HG02759 (cell line): ENCODE measurements at regions not wholly inside any gene's neighbourhood (a gene's known extent, or its start where the extent isn't known, plus 50 kb on each side); places are given as distances from the start of the nearest gene placed in this dataset.

Source experiments
- ATAC-seq: cut with Tn5 transposase; IDR thresholded peaks from one replicate; pipeline ENCODE4 v1.9.1; 2021; ENCODE audit warnings: mild to moderate bottlenecking, moderate library complexity; ENCODE audit not compliant: unreplicated experiment

DNA sequence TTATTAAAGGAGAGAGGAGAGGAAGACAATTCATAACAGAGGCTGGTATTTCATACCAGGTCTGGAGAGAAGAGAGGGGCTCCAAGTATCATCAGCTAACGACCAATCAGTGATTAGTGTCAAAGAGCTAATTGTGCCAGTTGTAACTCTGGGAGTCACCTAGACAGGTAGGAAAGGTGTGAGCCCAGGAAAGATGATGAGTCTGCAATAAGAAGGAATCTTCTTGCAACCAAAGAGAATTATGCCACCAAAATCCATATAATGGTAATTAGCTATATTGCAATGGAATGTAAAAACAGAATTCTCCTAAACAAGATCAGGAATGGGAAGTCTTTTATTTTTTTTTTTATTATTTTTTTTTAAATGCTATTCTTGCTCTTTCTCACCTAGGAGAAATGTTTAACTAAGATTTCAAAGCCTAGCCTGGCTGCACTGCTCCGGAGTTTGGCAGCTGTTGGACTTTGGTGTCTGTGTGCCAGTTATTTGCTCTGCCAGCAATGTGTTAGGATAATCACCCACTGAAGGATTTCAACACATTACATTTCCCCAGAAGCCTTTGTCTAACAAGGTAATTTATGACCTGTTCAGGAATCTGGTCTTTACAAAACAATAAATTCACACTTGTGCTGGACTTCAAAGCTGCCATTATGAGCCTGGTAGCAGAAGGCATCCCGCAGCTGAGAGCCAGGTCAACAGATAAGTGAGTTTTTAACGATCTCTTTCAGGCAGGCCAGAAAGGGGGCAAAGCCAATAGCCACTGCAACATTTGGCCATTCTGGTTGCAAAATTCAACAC is 89.4 kb downstream of the FOXB1 start:
- no peak for ATAC-seq

DNA sequence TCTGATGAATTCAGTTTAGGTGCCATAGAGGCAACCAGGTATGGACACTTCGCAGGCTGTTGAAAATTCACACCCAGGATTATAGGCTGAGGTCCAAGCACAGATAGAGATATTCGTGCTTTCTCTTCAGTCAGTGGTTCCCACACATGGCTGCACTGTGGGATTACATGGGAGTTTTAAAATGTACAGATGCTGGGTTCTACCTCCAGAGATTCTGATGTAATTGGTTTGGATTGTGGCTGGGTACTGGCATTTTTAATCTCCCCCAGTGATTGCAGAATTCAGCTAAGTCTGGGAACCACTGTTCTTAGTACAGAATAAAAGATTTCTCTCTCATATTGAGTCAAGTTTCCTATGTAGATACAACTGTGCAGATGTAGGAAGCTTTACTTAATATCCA is 91.6 kb downstream of the FOXB1 start:
- ATAC-seq, result no peak

DNA sequence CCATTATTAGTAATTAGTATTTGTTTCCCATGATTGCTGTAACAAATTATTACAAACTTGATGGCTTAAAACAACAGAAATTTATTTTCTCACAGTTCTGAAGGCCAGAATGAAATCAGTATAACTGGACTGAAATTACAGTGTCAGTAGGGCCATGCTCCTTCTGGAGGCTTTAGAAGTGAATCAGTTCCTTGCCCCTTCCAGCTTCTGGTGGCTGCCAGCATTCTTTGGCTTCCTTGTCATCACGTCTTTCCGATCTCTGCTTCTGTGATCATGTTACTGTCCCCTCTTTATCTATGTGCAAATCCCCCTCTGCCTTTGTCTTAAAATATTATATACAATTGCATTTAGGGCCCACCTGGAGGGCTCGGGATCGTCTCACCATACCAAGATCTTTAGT is 92.0 kb downstream of the FOXB1 start:
- ATAC-seq, result no peak

DNA sequence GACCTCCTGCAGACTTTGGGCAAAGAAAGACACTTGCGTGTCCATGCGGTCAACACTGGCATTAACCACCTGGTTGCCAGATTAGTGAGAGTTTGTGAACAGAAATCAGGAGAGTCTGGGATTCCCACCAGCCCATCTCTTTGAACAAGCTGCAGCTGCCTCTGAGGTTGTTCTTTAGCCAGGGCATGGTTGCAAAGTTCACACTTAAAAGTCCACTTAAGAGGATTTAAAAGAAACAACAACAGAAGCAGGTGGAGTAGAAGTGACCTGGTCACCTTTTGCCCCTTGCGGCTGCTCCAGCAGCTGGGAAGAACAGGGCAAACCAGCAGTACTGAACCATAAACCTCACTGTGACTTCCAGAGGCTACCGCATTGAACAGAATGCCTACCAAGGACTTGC is 97.3 kb downstream of the FOXB1 start:
- ATAC-seq, result no peak

DNA sequence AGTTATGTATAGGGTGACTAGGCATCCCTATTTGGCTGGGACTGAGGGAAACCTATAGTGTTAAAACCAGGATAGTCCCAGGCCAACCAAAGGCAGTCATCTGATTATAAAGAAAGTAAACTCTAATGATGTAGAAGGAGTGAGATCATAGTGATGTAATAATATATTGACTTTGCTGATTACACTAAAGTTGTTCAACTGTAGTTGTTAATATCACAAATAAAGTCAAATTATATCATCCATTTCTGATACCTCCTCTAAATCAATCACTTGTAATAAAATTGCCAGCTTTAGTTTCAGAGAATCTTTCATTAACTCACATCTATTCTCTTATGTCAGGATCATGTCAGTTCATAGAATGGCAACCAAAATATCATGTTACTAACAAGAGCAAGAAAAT is 98.6 kb downstream of the FOXB1 start:
- ATAC-seq, result no peak

DNA sequence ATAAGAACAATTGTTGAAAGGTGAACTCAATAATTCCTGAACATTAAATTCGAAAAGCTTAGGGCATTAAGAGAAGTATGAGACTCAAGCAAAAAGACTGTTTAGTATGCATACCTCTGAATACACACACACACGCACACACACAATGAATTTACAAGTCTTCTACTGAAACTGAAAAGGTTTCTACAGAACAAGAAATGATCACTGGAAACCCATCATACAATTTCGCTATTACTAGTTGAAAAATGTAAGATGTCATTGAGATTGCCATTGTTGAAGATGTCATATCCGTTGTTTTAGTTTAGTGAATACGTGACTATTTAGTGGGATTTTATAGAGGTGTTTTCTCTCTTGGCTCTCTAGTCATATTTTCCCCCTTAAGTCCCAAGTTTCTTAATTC is 106.8 kb downstream of the FOXB1 start:
- ATAC-seq, result no peak

DNA sequence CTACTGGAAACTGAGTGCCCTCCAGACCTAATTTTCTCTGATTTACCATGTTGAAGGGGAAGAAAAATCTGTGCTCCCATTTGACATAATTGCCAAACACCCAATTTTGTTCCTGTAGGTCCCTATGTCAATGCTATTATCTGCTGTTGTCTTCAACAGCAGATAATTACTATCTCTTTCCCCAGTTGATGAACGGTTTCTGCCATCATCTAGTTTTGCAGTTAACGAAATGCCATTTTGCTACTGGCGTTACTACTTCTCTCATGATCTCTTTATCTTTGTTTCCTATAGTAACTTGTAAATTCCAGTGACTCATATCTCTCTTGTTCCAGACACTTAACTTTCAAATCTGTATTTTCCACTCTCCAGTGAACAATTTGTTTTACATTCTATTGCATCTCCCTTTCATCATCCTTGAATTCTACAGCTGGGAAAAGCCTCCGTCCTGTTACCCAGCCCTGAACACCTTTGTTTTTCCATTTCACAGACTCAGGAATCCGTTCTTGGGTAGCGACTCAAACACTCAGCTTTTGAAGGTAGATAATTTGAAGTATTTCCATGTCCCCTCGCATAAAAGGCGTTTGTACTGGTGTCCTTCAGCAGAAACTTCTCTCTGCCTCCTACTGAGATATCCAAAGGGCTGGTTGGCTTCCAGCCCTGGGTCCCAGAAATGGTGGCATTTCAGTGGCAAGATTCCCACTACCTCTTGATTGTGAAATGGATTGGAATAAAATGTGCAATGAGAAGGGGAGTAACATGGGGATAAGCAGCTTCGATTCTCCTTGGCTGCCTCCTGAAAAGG is 111.7 kb downstream of the FOXB1 start:
- ATAC-seq, result no peak

DNA sequence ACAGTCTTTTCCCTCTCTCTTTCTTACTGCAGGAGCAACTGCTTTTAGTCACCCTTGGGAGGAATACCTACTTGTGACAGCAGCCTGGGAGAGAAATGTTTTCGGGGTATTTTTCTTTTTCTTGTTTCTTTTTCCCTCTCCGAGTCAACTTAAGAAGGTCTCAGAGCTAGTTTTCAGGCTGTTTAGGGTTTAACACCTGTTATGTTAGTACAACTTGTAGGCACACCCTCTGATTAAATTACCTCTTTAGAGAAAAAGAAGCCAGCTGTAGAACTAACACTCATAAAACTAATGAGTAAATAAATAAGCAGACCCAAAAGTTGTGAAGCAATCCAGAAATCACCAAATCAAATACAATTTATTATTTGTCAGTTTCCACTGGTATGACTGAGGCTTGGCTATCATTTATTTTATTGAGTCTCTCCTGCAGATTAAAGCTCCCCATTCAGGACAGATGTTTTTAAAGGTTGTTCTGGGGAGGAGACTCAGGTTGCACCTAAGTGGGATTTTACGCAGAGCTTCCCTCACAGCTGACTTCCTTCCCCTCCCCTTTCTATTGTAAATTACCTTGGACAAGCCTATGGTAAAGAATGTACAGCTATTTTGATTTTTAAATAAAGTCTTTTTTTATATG is 112.5 kb downstream of the FOXB1 start:
- ATAC-seq, result no peak

DNA sequence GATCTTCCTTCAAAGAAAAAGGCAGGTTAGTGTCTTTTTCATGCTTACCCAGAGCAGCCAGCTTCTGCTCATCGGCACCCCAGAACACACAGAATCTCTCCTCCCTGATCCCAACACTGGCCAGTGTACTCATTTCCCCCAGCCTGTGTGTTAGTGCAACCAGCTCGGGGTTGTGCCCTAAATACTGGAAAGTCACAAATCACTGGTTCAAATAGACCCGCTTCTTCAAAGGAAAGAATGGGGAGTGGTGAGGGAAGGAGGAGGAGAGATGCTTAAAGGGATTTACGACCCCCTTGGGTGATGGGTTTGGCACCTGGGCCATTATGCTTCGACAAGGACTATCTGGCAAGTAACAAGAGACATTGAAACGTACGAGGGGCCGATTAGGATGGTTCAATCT is 114.0 kb downstream of the FOXB1 start:
- ATAC-seq, result no peak

DNA sequence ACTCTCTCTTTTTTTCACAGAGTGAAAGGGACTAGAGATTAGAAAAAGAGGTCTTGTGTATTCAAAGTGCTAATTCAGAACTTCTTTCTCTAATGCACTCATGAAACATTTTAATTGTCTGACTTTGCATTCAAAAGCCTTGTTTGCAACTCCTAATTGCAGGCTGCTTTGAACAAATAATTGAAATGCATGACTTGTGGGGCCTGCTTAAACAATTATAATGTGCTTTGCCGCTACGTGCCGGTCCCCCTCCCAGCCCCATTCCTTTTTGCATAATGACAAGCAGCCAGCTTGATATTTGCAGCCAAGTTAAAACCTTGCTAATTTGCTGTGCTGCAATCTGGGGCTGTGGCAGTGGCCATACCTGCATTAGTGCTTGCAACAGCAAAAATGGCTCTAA is 114.5 kb downstream of the FOXB1 start:
- no peak for ATAC-seq

DNA sequence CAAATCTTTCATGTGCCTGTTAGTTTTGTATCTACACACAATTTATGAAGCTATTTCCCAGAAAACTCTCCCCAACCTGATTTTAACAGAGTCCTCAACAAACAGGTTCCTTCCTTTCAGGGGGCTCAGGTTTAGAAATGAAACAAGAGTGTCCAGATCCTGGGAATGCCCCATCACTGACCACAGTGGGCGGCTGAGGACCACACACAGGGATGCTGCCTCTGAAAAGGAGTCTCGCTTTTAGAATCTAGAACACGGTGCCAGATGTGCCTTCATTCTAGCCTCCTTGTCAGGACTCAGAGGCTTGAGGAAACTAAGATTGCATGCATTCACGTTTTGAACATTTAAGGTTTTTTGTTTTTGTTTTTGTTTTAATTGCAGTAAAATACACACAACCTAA is 115.0 kb downstream of the FOXB1 start:
- ATAC-seq, result no peak

DNA sequence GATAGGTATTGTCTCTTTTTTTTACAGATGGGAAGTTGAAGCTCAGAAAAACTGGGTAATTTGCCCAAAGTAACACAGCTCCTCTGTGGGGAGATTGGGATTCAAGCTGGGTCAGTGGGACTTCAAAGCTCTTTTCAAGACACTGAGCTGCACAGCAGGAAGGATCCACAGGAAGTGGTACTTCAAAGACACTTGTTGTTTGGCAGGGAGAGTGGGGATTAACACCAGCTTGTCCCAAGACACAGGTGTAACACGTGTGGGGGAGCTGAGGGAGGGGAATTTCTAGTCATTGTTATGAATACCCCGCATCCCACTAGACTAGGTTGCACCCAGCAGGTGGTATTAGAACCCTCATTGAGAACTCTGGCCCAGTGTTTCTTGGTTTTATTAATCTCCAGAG is 116.0 kb downstream of the FOXB1 start:
- no peak for ATAC-seq

DNA sequence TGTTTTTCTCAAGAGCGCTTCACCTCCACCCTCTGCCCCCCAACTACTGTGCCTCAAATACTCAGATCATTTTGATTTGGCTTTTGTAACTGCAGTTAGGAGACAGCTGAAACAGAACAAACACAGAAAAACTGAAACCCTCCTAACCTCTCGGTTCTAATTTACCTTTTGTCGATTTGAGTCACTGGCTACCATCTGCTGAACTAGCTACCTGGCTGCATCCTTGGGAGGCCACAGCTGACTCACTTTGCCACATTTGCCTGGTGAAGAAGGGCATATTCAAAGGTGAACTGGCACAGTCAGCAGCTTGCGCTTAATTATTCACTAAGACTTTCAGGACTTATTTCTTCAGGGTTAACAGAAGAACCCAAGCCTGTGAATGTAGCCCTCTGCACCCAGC is 117.7 kb downstream of the FOXB1 start:
- ATAC-seq, result no peak

DNA sequence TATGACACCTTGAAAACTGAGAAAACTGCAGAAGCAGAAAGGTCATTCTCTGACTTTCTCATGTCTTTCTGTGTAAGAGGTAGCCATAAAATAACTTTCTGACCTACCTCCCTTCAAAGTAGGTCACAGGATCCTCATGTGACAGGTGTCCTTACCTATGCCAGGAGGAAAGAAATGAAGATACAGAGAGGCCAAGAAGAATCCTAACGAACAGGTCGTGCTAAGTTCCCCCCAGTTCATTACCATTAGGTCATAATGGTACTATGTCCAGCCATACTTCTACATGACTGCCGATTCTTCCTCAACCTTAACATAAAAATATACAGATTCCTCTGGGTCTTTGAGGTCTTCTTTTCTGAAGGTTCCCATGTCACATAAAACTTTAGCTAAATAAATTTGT is 118.6 kb downstream of the FOXB1 start:
- ATAC-seq, result no peak

DNA sequence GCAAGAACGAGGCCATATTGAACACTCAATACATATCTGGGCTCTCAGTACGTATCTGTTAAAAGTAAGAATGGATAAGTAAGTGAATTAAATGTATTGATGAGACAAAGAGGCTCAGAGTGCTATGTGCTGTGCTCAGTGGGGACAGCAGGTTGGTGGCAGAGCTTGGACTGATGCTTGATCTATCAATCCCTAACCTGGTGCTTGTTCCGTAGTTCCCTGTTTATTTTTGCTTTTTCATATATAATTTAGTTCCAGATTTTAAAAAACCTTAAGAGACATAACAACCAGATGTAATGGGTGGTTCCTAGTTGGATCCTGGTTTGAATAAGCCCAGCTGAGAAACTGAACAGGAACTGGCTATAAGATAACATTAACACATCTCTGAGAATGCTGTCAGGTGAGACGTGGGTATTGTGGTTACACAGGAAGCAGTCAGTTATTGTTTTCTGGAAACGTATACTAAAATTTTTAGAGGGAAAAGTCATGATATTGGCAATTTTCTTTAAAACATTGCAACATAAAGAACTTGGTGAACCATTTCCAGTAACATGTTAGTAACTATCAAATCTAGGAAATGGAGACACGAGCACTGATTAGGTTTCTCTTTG is 120.5 kb downstream of the FOXB1 start:
- no peak for ATAC-seq

DNA sequence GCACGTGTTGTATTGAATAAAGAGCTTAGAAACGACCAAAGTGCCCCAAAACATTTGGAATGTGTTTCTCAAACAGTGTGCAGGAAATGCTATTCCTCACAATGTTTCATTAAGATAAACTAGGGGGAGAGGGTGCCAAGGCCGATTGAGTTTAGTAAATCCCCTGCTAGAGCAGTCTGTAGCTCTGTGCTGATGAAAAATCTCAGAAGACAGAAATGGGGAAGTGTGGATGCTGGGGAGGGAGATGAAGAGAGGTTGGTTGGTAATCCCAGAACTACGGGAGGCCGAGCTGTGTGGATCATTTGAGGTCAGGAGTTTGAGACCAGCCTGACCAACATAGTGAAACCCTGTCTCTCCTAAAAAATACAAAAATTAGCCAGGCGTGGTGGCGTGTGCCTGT is 121.2 kb downstream of the FOXB1 start:
- no peak for ATAC-seq

DNA sequence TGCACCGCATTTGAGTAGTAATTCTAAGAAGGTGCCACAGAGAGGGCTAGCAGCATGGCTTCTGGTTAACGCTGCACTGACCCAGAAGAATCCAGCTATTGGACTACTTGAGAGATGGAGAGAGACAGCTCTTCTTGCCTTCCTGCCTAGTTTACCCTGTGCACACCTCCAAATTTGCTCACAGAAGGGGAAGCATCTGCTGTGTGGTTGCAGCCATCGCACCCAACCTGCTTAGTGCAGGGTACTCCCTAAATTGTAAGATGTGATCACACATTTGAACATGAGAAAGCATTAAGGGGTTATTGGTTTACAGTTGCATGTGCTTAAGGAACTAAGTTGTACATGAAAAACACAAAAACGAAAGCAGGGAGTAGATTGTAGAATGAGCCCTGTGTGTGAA is 122.1 kb downstream of the FOXB1 start:
- ATAC-seq, result no peak

DNA sequence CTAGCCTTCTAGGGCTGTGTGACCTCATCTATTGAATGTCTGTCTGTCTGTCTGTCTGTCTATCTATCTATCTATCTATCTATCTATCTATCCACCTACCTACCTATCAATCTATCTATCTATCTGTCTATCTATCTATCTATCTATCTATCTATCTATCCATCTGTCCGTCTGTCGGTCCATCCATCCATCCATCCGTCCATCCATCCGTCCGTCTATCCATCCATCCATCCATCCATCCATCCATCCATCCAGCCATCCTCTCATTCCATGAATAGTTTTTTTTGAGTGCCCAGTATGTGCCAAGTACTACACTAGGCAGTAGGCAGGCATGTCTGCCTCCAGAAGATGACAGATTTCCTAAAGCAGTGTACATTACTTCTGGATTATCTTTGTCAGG is 122.5 kb downstream of the FOXB1 start:
- no peak for ATAC-seq

DNA sequence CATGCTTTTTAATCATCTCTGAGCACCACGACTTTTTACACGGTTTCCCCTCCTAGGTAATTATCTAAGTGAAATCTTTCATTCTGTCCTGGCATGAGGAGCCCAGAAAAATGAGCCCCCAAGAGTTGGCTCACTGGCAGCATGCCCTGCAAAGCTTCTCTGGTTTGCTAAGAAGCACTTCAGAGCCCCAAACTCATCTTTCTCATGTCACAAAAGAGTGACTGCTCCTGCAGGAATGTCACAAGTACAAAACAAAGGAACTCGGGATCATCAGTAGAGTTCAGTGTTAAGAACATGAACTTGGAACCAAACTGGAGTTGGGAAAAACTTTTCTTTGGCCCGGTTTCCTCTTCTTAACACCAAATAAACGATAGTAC is 123.9 kb downstream of the FOXB1 start:
- ATAC-seq, result no peak

DNA sequence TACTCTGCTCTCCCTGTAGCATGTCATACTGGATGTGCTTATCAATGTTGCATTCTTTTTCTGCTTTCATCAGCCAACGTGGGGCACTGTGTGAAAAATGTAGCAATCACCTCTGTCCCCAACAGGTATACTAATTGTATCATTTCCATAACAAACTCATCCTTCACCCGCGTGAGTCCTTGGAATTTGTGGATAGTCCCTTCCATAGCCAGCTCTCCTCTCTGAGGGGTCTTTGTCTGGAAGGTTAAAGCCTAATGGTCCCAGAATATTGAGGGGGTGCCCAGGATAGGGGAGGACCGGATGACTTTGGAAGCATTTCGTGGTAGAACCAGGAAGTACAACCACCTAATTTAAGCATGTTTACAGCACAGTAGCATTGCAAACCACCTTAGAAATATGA is 124.6 kb downstream of the FOXB1 start:
- no peak for ATAC-seq

DNA sequence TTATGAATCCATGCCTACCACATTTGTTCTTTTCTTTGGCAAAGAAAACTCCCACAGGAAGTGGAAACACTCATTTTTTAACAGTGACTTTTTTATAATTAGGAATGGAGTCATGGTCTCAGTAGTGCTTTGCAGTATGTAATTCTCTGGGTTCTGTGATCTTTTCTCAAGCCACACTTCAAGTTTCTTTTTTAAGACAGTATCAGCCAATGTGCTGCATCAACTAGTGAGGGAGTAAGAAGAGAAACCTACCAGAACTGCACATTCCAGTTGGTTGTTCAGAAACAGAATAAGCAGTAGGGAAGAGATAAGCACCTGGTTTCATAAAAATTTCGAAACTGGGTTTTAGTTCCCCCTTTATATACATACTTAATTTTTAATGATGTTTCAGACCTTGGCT is 126.3 kb downstream of the FOXB1 start:
- no peak for ATAC-seq

DNA sequence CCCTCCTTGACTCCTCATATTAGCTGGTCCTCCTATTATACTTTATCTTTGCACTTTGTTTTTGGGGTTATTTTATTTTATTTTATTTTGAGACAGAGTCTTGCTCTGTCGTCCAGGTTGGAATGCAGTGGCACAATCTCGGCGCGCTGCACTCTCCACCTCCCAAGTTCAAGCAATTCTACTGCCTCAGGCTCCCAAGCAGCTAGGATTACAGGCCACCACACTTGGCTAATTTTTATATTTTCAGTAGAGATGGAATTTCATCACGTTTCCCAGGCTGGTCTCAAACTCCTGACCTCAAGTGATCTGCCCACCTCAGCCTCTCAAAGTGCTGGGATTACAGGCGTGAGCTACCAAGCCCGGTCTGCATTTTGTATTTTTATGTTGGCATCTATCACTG is 126.7 kb downstream of the FOXB1 start:
- no peak for ATAC-seq
